IPS-18a (cell line): ENCODE measurements at regions not wholly inside any gene's neighbourhood (a gene's known extent, or its start where the extent isn't known, plus 50 kb on each side); places are given as distances from the start of the nearest gene placed in this dataset.

Experiments used
- H3K27ac ChIP-seq: one replicate; pipeline ENCODE4 v1.5.1; 2013; ENCODE audit warnings: low read length
- H3K27me3 ChIP-seq: one replicate; pipeline ENCODE4 v1.6.1; 2013; ENCODE audit warnings: mild to moderate bottlenecking, low read length; ENCODE audit not compliant: control insufficient read depth, insufficient read depth
- H3K36me3 ChIP-seq: one replicate; pipeline ENCODE4 v1.6.1; 2013; ENCODE audit warnings: low read depth, low read length; ENCODE audit not compliant: control insufficient read depth
- H3K4me1 ChIP-seq: one replicate; pipeline ENCODE4 v1.6.1; 2013; ENCODE audit warnings: low read depth, low read length; ENCODE audit not compliant: control insufficient read depth
- H3K4me3 ChIP-seq: one replicate; pipeline ENCODE4 v1.5.1; 2013; ENCODE audit warnings: low read length
- H3K9ac ChIP-seq: one replicate; pipeline ENCODE4 v1.6.1; 2013; ENCODE audit warnings: mild to moderate bottlenecking, low read length, moderate library complexity
- H3K9me3 ChIP-seq: one replicate; pipeline ENCODE4 v1.6.1; 2013; ENCODE audit warnings: low read depth, low read length; ENCODE audit not compliant: control insufficient read depth

DNA sequence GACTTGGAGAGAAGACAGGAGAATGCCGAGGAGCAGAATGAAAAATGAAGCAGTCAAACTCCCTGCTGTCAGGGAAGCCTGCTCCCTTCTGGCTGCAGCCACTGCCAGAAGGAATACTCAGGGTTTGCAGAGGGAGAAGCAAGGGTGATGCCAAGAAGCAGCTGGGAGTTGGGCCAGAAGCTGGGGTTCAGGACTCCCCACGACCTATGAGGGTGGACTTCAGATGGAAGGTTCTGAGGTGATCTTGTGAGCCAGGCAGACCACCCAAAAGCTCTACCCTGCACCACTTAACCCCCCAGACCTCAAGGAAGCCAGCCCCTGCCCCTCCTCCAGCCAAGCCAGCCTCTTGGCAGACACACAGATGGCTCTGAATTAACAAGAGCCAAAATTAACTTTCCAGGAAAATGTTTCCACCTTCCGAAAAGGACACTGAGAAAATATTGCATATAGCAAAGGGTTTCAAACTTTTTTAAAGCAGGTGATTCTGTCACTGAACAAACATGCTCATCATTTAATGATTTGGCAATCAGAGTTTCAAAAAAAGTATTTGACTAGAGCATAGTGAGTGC, 126.0 kb upstream of the ERCC4 start:
- no peak overlapping the region for H3K4me3 ChIP-seq
- no peak overlapping the region for H3K9ac ChIP-seq
- H3K9me3 ChIP-seq = no peaks in the 10 kb centered on the region
- H3K4me1 ChIP-seq = peaks cover 4% of the 10 kb centered on the region
- H3K27ac ChIP-seq = no peak overlapping the region
- H3K27me3 ChIP-seq = no peaks in the 10 kb centered on the region
- H3K36me3 ChIP-seq = no peaks in the 10 kb centered on the region

DNA sequence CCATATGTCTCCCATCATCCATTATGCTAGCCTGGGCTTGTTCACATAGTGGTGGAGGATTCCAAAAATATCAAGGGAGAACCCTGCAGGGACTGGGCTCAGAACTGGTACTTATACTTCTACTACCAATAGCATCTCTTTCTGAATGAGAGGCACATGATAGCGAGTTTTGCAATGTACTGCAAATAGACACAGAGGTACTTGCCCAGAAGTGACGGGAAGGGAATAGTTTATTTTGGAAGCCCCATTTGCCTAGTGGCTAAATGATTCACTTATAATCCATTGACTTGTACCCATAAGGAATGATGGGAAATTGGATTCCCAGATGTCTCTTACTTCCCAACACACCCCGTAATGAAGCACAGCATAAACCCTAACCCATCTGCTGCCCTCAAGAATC, 124.8 kb upstream of the ERCC4 start:
- Histone ChIP-seq H3K9me3 (no peaks in the 10 kb centered on the region), H3K4me1 (peaks cover 4% of the 10 kb centered on the region), H3K27ac (no peak overlapping the region), H3K9ac (no peak overlapping the region), H3K4me3 (no peak overlapping the region), H3K36me3 (no peaks in the 10 kb centered on the region), H3K27me3 (no peaks in the 10 kb centered on the region)

- Histone ChIP-seq H3K36me3 (no peaks in the 10 kb centered on the region), H3K27me3 (no peaks in the 10 kb centered on the region), H3K4me1 (peaks cover 4% of the 10 kb centered on the region), H3K9ac (no peak overlapping the region), H3K27ac (no peak overlapping the region), H3K4me3 (no peak overlapping the region), H3K9me3 (no peaks in the 10 kb centered on the region)
Observed at GRCh38 chr16:13797718-13798117, 122.2 kb upstream of the ERCC4 start.

- Histone ChIP-seq H3K36me3 (no peaks in the 10 kb centered on the region), H3K9ac (no peak overlapping the region), H3K4me1 (peaks cover 4% of the 10 kb centered on the region), H3K27me3 (no peaks in the 10 kb centered on the region), H3K4me3 (no peak overlapping the region), H3K9me3 (no peaks in the 10 kb centered on the region), H3K27ac (no peak overlapping the region)
Observed at GRCh38 chr16:13798211-13798610, 121.7 kb upstream of the ERCC4 start.

- no peaks in the 10 kb centered on the region for H3K4me1 ChIP-seq
- H3K27ac ChIP-seq = no peak overlapping the region
- H3K9me3 ChIP-seq = no peaks in the 10 kb centered on the region
- H3K4me3 ChIP-seq = no peak overlapping the region
- H3K27me3 ChIP-seq = no peaks in the 10 kb centered on the region
- no peak overlapping the region for H3K9ac ChIP-seq
- H3K36me3 ChIP-seq = no peaks in the 10 kb centered on the region
Observed at GRCh38 chr16:13803974-13804373, 116.0 kb upstream of the ERCC4 start.

- Histone ChIP-seq H3K36me3 (no peaks in the 10 kb centered on the region), H3K4me3 (no peak overlapping the region), H3K4me1 (no peaks in the 10 kb centered on the region), H3K9me3 (no peaks in the 10 kb centered on the region), H3K27me3 (no peaks in the 10 kb centered on the region), H3K9ac (no peak overlapping the region), H3K27ac (no peak overlapping the region)
Observed at GRCh38 chr16:13805951-13806350, 114.0 kb upstream of the ERCC4 start.

DNA sequence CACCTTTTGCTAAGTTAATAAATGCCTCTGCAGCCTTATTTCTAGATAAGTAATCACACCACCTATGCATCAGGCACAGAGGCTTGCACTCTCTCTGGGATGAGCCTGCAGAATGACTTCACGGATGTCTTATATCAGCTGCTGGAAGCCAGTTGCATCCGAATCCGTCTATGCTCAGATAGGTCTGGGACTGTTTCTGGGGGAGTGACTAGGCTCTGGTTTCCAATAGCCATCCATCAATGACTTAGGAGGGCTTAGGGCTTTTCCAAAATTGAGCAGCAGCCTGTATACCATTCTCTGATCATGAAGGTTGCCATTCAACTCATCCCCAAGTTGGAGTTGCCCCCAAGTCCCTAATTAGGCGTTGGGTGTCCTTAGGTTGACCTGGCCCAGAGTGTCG, 113.3 kb upstream of the ERCC4 start:
- no peak overlapping the region for H3K27ac ChIP-seq
- H3K36me3 ChIP-seq = no peaks in the 10 kb centered on the region
- no peak overlapping the region for H3K4me3 ChIP-seq
- H3K4me1 ChIP-seq = no peaks in the 10 kb centered on the region
- H3K9ac ChIP-seq = no peak overlapping the region
- H3K9me3 ChIP-seq = no peaks in the 10 kb centered on the region
- no peaks in the 10 kb centered on the region for H3K27me3 ChIP-seq

GRCh38 chr16:13808102-13808501, 111.9 kb upstream of the ERCC4 start:
- H3K36me3 ChIP-seq = no peaks in the 10 kb centered on the region
- H3K27ac ChIP-seq = no peak overlapping the region
- H3K4me3 ChIP-seq = no peak overlapping the region
- no peak overlapping the region for H3K9ac ChIP-seq
- no peaks in the 10 kb centered on the region for H3K9me3 ChIP-seq
- H3K4me1 ChIP-seq = no peaks in the 10 kb centered on the region
- H3K27me3 ChIP-seq = no peaks in the 10 kb centered on the region

- no peaks in the 10 kb centered on the region for H3K4me1 ChIP-seq
- H3K27ac ChIP-seq = no peak overlapping the region
- no peak overlapping the region for H3K9ac ChIP-seq
- no peaks in the 10 kb centered on the region for H3K27me3 ChIP-seq
- H3K9me3 ChIP-seq = no peaks in the 10 kb centered on the region
- no peaks in the 10 kb centered on the region for H3K36me3 ChIP-seq
- no peak overlapping the region for H3K4me3 ChIP-seq
Observed at GRCh38 chr16:13809765-13810164, 110.2 kb upstream of the ERCC4 start.

GRCh38 chr16:13811834-13812233, 108.1 kb upstream of the ERCC4 start:
- no peak overlapping the region for H3K9ac ChIP-seq
- H3K27ac ChIP-seq = no peak overlapping the region
- no peaks in the 10 kb centered on the region for H3K27me3 ChIP-seq
- H3K4me3 ChIP-seq = no peak overlapping the region
- no peaks in the 10 kb centered on the region for H3K36me3 ChIP-seq
- H3K9me3 ChIP-seq = no peaks in the 10 kb centered on the region
- H3K4me1 ChIP-seq = no peaks in the 10 kb centered on the region

DNA sequence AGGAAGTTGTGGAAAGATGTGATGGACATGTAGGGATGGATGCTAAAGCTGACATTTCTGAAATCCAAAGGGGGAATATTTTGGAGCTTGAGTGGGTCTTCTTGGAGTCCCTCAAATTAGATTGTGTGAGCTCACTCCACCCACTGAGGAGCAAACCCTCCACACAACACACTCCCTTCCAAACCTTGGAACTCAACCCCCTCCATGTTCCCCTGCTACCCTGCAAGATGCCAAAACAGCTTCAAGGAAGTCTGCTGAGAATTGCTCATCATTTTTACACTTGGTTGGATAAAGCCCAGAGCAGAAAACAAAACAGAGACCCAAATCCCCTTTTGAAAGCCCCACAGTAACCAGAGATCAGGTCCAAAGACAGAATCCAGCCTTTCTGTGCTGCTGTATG, 103.3 kb upstream of the ERCC4 start:
- H3K9me3 ChIP-seq = no peaks in the 10 kb centered on the region
- no peaks in the 10 kb centered on the region for H3K4me1 ChIP-seq
- no peaks in the 10 kb centered on the region for H3K27me3 ChIP-seq
- no peak overlapping the region for H3K27ac ChIP-seq
- H3K36me3 ChIP-seq = no peaks in the 10 kb centered on the region
- no peak overlapping the region for H3K4me3 ChIP-seq
- no peak overlapping the region for H3K9ac ChIP-seq

- Histone ChIP-seq H3K27me3 (no peaks in the 10 kb centered on the region), H3K9me3 (no peaks in the 10 kb centered on the region), H3K27ac (no peak overlapping the region), H3K36me3 (no peaks in the 10 kb centered on the region), H3K4me1 (no peaks in the 10 kb centered on the region), H3K4me3 (no peak overlapping the region), H3K9ac (no peak overlapping the region)
Observed at GRCh38 chr16:13823501-13823900, 96.5 kb upstream of the ERCC4 start.
